Kasumi-1 (cell line): ENCODE measurements at regions not wholly inside any gene's neighbourhood (a gene's known extent, or its start where the extent isn't known, plus 50 kb on each side); places are given as distances from the start of the nearest gene placed in this dataset.
"Not testable (repeated sequence)": the region's sequence is repeated elsewhere in the genome, so short reads cannot be mapped to it uniquely, and the experiment has no call there.

Experiments
- DNase-seq, 2 experiments: peaks; one replicate each; lab custom pipeline; 2025; lab: John Stamatoyannopoulos, UW

DNA sequence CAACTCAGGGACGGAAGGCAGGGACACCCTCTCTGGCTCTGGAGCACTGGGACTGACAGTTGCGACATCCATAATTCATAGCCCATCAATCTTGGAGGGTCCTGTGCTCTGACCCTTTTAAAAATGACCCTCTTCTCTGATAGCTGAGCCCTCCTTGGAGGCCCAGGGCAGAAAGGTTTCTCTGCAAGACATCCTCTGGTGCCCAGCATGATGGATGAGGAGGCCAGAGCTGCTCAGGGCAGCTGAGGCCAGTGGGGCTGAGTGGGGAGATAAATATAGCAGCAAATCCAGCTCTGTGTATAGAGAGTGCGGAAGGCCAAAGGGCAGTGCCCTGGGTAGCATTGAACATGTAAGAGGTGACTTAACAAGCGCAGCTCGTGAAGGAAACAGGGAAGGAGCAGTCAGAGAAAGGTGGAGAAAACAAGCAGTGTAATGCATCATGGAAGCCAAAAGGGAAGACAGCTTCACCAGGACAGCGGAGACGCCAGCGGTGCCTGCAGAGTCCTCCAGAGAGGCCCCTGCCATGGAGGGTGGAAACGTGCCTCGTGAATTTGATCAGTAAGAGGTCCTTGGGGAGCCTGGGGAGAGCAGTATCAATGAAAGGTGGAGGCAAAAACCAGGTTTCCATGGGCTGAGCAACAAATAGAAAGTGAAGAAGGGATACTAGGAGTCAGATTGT, 50.4 kb upstream of the FMOD start:
- no peak for DNase-seq

DNA sequence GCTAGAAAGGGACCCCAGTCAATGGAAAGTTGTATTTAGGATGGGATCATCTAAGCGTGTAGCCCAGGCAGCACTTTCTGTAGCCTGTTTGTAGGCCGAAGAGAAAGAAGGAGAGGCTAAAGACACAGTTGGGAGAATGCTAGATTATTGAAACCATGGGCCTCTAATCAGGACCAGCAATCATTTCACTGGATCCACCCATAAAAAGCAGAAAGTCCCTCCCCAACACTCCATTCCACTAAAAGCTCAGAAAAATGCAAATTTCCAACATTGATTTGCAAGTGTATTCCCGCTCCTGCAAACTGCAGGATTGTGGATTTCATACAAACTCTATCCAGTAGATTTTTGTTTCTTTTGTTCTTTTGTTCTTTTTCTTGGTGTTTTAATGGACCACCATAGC, 51.2 kb upstream of the FMOD start:
- no peak for DNase-seq

DNA sequence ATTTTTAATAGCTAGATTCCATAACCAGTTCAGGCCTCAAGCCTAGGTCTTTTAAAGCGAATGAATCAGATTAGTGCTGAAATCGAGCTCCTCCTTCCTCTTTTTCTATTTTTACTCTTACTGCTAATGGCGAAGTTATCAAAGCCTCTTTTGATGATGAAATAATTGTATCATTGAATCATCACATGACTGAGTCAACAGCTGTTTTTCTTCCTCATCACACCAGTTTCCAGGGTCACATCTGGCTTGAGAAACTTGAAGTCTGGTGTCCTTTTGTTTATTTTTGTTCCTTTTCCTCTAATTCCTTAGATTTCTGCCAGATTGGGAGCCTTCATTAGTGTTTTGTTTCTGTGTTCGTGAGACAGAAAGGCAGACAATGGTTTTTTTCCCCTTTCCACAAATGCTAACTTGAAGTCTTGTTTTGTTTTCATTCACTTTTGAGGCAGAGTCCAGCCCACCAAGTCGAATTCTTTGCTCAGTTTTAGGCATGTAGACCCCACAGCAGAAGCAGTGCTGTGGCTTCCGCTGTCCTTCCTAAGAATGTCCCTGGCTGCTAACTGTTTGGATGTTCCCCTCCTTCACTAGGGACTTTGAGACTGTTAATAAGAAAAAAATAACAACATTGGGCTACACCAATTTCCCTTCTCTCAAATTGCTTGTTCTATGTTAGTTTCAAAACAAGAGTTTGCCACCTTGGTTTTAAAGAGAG, 51.9 kb upstream of the FMOD start:
- peak in 1 of 2 experiments; percentile 3 for DNase-seq

DNA sequence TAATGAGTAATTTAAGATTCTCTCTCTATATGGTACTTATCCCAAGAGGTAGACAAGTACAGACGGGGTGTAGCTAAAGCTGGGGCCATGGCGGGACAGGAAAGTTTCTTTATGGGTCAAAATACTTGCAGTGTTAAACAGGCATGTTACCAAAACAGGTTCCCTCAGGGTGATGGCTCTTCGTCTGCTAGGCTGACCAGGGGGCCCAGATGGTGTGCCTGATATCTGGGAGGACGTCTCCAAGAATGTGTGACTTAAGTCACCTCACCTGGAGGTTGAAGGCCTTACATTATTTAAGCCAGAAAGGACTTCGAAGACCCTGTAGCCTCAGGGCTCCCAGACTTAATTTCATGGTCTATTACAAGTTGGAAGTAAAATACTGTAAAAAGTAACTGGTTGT, 52.7 kb upstream of the FMOD start:
- no peak for DNase-seq

DNA sequence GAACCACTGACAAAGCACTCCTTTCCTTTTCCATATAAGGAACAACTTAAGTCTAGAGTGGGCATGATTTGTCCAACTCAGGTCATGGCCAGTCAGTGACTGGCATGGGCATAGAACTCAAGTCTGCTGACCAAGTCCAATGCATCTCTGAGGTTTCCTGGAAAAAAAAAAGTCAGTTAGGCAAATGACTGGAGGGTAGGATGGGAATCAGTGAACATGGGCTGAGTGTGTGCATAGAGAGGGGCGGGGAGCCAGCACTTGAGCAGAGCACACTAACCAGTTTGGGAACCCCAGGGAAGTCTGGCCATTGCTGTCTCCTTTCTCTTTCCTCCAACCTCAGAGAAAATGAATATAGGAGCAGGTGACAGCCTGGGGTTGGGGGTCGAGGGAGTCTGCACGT, 53.6 kb upstream of the FMOD start:
- no peak for DNase-seq

DNA sequence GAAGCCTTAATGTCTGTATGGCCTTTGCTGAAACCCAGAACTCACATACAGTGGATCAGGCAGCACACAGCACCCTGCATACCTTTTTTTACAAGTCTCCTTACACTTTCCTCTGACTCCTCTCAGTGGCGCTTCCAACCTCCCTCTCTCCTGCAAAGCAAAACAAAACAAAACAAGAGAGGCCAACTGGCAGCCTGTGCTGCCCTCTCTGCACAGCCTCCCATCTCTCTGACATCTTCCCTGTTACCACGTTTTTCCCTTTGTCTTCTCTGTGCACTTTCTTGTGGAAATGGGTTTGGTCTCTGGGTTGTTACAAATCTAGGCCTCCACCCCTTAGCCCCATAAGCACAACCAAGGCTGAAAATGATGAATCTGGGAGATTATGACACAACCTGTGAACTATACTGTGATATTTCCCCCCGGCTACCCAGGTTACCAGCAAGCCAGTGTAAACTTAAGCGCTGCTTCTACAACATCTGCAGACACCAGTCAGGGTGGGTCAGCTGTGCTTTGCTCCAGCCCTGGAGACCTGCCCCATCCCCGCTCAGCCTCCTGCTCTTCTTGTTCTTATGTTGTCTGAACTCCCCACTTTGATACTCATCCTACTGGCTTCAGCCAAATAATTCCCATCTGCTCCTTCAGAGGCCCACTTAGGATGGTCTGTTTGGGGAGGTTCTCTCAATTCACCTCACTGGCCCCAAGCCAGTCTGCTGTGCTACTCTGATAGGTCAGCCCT, 54.9 kb upstream of the FMOD start:
- DNase-seq = no peak

DNA sequence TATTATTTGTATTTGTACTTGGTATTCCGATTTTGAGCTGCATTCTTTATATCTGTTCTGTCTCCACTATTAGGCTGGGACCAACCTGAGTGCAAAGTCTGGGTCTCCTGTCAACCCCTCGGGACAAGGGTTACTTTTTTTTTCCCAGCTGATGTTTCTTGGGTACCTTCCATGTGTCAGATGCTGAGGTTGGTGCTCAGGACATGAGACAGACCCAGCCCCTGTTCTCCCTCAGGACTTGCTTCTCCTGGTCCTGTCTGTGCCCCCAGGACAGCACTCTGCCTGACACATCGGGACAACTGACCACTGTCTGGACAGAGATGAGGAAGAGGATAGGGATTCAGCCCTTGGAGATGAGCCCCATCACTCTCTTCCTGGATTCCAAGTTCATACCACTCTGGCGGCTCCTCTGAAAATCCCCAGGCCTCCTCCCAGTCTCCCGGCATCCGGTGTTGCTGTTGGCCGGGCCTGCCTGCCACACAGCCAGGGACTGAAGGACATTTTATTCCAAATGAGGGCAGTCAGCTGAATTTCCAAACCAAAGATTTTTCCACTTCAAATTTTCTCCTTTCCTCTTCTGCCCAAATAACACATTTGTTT, 55.6 kb upstream of the FMOD start:
- DNase-seq = no peak

DNA sequence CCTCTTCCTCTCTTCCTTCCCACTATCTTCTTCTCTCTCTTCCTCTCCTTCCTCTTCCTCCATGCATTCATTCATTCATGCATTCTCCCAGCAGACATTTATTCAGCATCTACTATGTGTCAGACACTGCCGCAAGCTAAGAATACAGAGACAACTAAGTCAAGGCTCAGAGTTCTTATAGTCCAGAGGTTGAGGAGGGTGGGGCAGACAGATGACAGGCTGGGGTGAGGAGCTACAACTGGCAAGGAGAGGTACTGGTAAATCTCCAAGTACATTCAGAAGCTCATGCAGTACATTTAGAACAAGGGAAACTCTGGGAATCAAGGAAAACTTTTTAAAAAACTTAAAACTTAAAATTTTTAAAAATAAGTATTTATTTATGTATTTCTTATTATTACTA, 56.4 kb upstream of the FMOD start:
- DNase-seq = no peak

DNA sequence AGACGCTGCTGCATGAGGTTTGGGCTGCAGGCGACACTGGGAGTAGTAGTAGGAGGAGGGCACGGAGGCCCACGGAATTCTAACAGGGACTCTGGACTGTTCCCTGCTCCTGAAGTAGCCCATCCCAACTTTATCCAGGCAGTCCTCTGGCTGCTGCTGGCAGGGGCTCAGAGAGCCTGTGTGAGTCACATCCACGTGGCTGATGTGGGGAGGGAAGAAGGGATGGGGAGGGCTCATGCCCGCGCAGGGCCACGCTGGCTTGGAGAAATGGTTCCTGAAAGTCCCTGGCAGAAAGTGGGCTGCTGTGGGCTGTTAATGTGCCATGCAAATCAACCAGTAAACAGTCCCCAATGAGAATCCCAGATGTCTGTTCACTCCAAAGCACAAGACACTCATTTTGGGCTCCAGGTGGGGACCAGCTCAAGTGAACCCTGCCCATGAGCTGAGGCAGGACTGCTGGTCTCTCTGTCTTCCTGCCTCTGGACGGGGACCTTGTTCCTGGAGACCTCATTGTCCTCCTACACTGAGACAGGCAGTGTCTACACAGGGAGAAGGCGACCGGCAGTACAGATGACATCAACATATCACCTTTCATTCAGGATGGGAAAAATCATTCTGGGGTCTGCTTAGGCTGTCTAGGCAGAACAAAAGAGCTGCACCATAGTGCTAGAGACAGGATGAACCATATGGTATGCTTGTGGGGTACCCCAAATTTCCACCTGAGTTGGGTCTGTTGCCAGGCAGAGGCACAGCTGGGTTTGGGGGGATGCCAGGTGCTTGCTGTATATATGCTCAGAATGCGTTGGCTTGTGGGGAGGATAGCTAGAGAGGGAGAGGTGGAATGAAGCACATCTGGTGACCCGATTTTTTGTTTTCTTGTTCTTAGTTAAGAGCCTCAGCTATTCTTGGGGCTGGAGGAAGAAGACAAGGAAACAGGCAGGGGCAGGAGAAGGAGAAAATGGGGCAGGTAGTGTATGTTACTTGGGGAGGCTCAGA, 57.9 kb upstream of the FMOD start:
- DNase-seq = no peak

DNA sequence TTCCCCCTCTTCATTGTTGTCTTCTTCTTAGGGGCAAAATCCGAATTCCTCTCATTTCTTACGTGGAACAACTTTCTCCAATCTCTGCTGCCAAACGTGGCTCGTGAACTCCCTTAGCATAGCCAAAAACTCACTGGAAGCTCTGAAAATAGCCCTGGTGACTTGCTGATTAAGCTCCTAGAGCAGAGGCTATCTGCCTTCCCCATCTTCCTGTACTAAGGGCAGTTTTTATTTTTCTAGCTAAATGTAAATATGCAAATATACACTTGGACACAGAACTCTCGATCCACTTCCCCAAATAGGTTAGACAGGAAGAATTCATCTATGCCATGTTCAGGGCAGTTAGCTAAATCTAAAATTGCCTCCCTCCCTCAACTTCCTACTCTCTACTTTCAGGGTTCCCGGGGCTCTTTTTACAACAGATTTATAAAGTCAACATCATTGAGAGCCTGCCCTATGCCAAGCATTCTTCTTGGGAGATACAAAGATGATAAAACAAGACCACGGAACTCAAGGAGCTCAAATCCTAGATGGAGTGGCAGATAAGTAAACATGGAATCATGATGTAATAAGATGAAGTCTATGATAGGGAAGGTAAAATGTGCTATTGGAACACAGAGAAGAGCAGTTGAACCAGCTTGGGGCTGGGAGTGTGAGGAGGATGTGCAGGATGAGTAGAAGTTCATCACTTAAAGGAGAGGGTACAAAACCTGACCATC, 59.4 kb upstream of the FMOD start:
- DNase-seq = no peak

DNA sequence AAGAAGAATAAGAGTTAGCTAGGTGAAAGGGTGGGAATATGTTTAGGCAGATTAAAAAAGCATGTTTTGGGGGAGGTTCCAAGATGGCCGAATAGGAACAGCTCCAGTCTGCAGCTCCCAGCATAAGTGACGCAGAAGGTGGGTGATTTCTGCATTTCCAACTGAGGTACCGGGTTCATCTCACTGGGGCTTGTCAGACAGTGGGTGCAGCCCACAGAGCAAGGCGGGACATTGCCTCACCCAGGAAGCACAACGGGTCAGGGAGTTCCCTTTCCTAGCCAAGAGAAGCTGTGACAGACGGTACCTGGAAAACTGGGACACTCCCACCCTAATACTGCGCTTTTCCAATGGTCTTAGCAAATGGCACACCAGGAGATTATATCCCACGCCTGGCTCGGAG, 60.5 kb upstream of the FMOD start:
- DNase-seq = not testable (repeated sequence)

DNA sequence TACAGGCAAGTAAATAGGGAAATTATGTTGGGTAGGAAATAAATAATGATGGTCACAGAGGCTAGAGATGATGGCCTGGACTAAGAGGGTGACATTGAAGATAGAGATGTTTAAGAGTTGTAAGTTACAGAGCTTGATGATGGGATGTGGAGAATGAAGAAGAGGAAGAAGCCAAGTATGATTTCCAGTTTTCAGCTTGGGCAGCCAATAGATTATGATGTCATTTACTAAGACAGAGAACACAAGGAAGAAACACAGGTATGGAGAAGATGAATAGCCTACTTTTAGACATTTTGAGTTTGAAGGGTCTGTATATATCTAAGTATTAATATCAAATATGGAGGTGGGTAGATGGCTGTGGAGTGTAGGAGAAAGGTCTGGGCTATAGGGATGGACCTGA, 56.0 kb upstream of the PRELP start:
- DNase-seq = no peak

DNA sequence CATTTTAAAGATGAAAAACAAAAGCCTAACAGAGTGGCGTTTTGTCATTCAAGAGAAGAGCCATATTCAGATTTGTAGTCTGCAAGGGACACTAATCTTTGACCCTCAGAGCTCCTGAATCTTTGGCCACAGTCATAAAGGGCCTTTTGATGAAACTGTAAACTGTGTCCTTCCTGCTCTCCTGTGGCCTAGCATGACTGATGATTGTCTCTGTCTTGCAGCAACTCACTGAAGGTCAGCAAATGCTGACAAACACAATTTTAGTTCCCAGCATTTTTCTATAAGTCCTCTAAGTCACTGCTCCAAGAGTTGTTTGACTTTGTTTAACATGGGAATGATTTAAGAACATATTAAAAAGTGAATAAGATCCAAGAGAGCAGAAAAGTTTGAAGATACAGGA, 55.3 kb upstream of the PRELP start:
- DNase-seq = no peak

DNA sequence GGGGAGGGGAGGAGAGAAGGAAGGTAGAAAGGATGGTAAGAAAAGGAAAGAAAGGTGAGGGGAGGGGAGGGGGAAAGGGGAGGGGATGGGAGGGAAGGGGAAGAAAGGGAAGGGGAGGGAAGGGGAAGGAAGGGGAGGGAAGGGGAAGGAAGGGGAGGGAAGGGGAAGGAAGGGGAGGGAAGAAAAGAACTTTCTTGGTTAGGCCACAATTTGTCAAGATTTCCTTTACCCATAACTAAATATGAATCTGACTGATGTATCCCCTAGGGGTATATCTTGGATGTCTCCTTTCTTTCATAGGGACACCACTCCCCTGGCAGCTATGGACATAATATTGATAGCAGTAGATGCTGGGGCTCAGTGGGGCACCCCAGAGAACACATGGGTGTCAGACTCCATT, 54.4 kb upstream of the PRELP start:
- no peak for DNase-seq

DNA sequence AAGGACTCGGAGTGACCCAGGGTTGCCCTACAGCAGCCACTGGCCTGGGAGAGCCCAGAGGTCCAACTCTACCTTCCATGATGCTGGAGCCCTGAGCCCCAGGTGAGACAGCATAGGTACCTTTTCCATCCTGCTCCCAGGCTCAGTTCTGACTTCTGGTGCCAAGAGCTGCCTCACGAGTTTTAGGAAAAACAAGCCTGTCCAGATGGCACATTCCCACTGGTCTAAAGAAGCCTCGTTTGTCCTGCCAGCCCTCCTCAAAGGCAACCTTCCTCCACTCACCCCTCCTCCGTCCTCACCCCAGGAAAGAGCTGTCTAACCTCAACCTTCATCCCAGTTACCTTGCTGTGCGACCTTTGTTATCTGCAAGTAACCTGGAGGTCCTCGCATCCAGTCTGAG, 53.5 kb upstream of the PRELP start:
- no peak for DNase-seq

DNA sequence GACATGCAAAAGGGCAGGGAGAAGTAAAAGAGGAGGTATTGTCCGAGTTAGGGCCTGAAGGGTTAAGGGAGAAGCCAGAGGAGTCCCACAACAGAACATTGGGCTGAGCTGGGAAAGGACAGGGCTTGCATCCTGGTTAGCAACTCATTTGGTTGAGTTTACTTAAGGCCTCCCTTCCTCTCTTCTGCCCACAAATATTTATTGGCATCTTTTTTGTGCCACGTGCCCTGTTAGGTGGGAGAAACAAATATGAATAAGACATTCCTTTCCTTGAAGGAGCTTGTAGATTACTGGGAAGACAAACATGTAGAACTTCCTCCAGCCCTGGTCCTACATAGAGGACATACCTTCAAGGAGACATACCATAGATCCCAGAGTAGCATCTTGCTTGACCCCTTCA, 53.0 kb upstream of the PRELP start:
- no peak for DNase-seq

DNA sequence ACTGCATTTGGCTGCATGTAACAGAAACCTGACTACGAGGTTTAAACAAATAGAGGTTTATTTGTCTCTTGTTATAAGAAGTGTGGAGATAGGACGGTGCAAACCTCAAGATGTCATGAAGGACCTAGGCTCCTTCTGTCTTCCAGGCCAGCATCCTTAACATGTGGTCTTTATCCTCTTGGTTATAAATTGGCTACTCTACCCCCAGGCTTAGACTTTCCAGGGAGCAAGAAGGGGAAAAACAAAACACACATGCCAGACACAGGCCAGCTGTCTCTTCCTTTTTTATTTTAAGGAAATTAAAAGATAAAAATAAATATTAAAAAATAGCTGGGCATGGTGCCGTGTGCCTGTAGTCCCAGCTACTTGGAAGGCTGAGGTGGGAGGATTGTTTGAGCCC, 51.3 kb upstream of the PRELP start:
- DNase-seq = no peak

DNA sequence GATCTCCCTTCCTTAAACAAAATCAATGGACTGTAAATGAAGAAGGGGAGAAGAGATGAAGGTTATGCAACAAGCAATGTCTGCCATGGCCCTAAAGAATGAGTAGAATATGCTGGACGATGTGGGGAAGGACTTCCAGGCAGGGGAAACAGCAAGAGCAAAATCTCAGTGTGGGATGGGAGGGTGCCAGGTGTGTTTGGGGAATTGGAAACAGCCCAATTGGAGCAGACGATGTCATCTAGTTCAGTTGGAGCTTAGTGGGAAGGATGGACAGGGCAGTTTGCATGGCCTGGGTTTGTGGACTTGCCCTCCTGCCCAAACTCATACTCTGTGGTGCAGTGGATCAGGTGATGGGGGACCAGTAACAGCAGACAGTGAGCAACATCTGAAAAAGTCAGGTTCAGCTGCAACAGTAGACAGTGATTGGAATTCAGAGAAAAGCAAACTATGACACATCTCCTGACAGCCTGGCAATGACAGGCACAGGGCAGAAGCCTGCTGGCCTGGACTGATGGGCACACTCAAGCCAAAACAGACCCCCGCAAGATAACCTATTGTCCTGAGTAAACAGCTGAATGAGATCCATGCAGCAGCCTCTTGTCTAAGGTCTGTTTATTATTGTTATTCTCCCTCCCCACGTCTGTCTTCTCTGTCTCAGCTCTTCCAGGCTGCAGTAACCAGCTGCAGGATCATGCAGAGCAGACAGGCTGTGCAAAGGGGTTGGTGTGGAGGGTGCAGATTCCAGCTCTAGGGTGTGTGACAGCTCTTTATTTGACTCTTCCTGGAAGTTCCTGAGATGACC, 50.5 kb upstream of the PRELP start:
- no peak for DNase-seq

DNA sequence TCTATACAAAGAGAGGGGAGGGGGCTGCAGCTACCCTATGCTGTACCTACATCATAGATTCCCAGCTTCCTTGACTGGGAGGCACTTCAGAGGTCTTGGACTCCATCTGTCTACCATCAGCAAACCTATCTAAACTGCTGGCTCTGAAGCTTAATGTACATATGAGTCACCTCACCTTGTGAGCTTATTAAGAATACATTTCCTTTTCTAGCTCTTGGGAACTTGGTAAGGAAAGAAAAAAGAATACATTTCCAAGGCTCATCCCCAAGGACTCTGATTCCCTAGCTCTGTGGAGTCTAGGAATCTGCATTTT, 50.0 kb upstream of the PRELP start:
- no peak for DNase-seq
